Activated T-cell treated with anti-CD3 and anti-CD28 coated beads, Interleukin-2, amount 50 U/mL, for 72 hours (primary cell): ENCODE measurements at regions not wholly inside any gene's neighbourhood (a gene's known extent, or its start where the extent isn't known, plus 50 kb on each side); places are given as distances from the start of the nearest gene placed in this dataset.
A peak's percentile ranks its signal among the peaks of the same experiment; 100 is the strongest.
"Not testable (repeated sequence)": the region's sequence is repeated elsewhere in the genome, so short reads cannot be mapped to it uniquely, and the experiment has no call there.

Experiments
- ATAC-seq, 2 donors: fragments of 150-1000 bp; cut with Tn5 transposase; replicated peaks in 1 of 2; 2 replicates each; pipeline ENCODE4 v1.10.0; 2021; ENCODE audit warnings: moderate library complexity in 2 of 2, mild to moderate bottlenecking in 1 of 2
- DNase-seq, 2 donors: peaks; one replicate each; pipeline ENCODE4 v3.0.0; 2021 to 2022; ENCODE audit warnings: mixed read lengths in 1 of 2
- H3K27ac Mint-ChIP-seq: one replicate; pipeline ENCODE4 v1.8.0; 2022; ENCODE audit warnings: mild to moderate bottlenecking, moderate library complexity, mixed read lengths
- H3K27me3 Mint-ChIP-seq: one replicate; pipeline ENCODE4 v1.8.0; 2022; ENCODE audit warnings: low read depth, mixed read lengths
- H3K36me3 Mint-ChIP-seq, 2 donors: one replicate each; pipeline ENCODE4 v1.8.0; 2022; ENCODE audit warnings: mixed read lengths in 2 of 2, mild to moderate bottlenecking in 1 of 2; ENCODE audit not compliant: insufficient read depth in 2 of 2
- H3K4me1 Mint-ChIP-seq: one replicate; pipeline ENCODE4 v1.8.0; 2022; ENCODE audit warnings: low read depth, mixed read lengths
- H3K4me3 Mint-ChIP-seq, 2 donors: one replicate each; pipeline ENCODE4 v1.8.0; 2022; ENCODE audit warnings: mild to moderate bottlenecking in 2 of 2, mixed read lengths in 2 of 2, moderate library complexity in 2 of 2
- H3K9me3 Mint-ChIP-seq, 2 donors: one replicate each; pipeline ENCODE4 v1.8.0; 2022; ENCODE audit warnings: mixed read lengths in 2 of 2

- no peaks in the 10 kb centered on the region for H3K27me3 Mint-ChIP-seq
- H3K4me1 Mint-ChIP-seq, result no peaks in the 10 kb centered on the region
- H3K36me3 Mint-ChIP-seq, result no peaks in the 10 kb centered on the region
- ATAC-seq (no peak), DNase-seq (no peak)
- no peak overlapping the region for H3K4me3 Mint-ChIP-seq
- H3K9me3 Mint-ChIP-seq, result no peaks in the 10 kb centered on the region
- no peak overlapping the region for H3K27ac Mint-ChIP-seq
These were observed 857.4 kb upstream of the NDST4 start for GRCh38 chr4:115970859-115971258.

- Mint-ChIP-seq H3K27ac (no peak overlapping the region), H3K9me3 (no peaks in the 10 kb centered on the region), H3K27me3 (no peaks in the 10 kb centered on the region), H3K4me3 (no peak overlapping the region), H3K4me1 (no peaks in the 10 kb centered on the region), H3K36me3 (no peaks in the 10 kb centered on the region)
- no peak for ATAC-seq
- no peak for DNase-seq
These were observed 856.3 kb upstream of the NDST4 start for GRCh38 chr4:115969756-115970155.

GRCh38 chr4:115965588-115965987 lies 852.2 kb upstream of the NDST4 start:
- H3K9me3 Mint-ChIP-seq, result peaks cover 0 to 2% of the 10 kb centered on the region in 2 donors
- H3K27me3 Mint-ChIP-seq, result no peaks in the 10 kb centered on the region
- no peaks in the 10 kb centered on the region for H3K4me1 Mint-ChIP-seq
- ATAC-seq (no peak), DNase-seq (no peak)
- no peak overlapping the region for H3K27ac Mint-ChIP-seq
- no peaks in the 10 kb centered on the region for H3K36me3 Mint-ChIP-seq
- no peak overlapping the region for H3K4me3 Mint-ChIP-seq

- peak overlapping the region in 1 of 2 donors; percentile 3 for H3K4me3 Mint-ChIP-seq
- ATAC-seq, result not testable (repeated sequence)
These were observed 842.8 kb upstream of the NDST4 start for GRCh38 chr4:115956054-115956796.

GRCh38 chr4:115950806-115951205 lies 837.4 kb upstream of the NDST4 start:
- Mint-ChIP-seq H3K27me3 (no peaks in the 10 kb centered on the region), H3K4me3 (no peak overlapping the region), H3K9me3 (peaks cover 4 to 5% of the 10 kb centered on the region in 2 donors), H3K27ac (no peak overlapping the region), H3K4me1 (peaks cover 22% of the 10 kb centered on the region), H3K36me3 (peaks cover 2% of the 10 kb centered on the region in 2 donors)
- no peak for ATAC-seq
- DNase-seq, result no peak

More at GRCh38 chr4:115956054-115956796, 842.8 kb upstream of the NDST4 start:
- H3K36me3 Mint-ChIP-seq, H3K4me1 Mint-ChIP-seq, DNase-seq, H3K27me3 Mint-ChIP-seq, H3K9me3 Mint-ChIP-seq, H3K27ac Mint-ChIP-seq: not testable (repeated sequence)

GRCh38 chr4:115949974-115950743 lies 836.7 kb upstream of the NDST4 start:
- DNase-seq, H3K36me3 Mint-ChIP-seq, H3K27me3 Mint-ChIP-seq, H3K9me3 Mint-ChIP-seq: not testable (repeated sequence)
- H3K27ac Mint-ChIP-seq, result peak overlapping the region; percentile 90
- H3K4me1 Mint-ChIP-seq, result peaks cover 22% of the 10 kb centered on the region
- peak; percentile 29 to 70 for ATAC-seq
- peak overlapping the region in 1 of 2 donors; percentile 71 for H3K4me3 Mint-ChIP-seq

- no peak overlapping the region for H3K27ac Mint-ChIP-seq
- H3K9me3 Mint-ChIP-seq, result peaks cover 2 to 3% of the 10 kb centered on the region in 2 donors
- peaks cover 0 to 2% of the 10 kb centered on the region in 2 donors for H3K36me3 Mint-ChIP-seq
- DNase-seq (no peak), ATAC-seq (no peak)
- H3K4me1 Mint-ChIP-seq, result peaks cover 10% of the 10 kb centered on the region
- no peak overlapping the region for H3K4me3 Mint-ChIP-seq
- no peaks in the 10 kb centered on the region for H3K27me3 Mint-ChIP-seq
These were observed 831.6 kb upstream of the NDST4 start for GRCh38 chr4:115945026-115945425.

- Mint-ChIP-seq H3K9me3 (peaks cover 0 to 3% of the 10 kb centered on the region in 2 donors), H3K4me3 (no peak overlapping the region), H3K27ac (no peak overlapping the region), H3K27me3 (no peaks in the 10 kb centered on the region), H3K36me3 (no peaks in the 10 kb centered on the region), H3K4me1 (peaks cover 3% of the 10 kb centered on the region)
- ATAC-seq, result no peak
- DNase-seq, result no peak
These were observed 830.9 kb upstream of the NDST4 start for GRCh38 chr4:115944146-115944905.

- no peak overlapping the region for H3K27ac Mint-ChIP-seq
- no peak overlapping the region for H3K4me3 Mint-ChIP-seq
- ATAC-seq (no peak), DNase-seq (no peak)
- H3K4me1 Mint-ChIP-seq, result no peaks in the 10 kb centered on the region
- no peaks in the 10 kb centered on the region for H3K36me3 Mint-ChIP-seq
- no peaks in the 10 kb centered on the region for H3K27me3 Mint-ChIP-seq
- H3K9me3 Mint-ChIP-seq, result peaks cover 3 to 4% of the 10 kb centered on the region in 2 donors
These were observed 825.5 kb upstream of the NDST4 start for GRCh38 chr4:115938764-115939443.

GRCh38 chr4:115929373-115929772 lies 816.0 kb upstream of the NDST4 start:
- H3K4me3 Mint-ChIP-seq, result no peak overlapping the region
- DNase-seq (no peak), ATAC-seq (no peak)
- H3K27me3 Mint-ChIP-seq, result no peaks in the 10 kb centered on the region
- H3K27ac Mint-ChIP-seq, result no peak overlapping the region
- H3K9me3 Mint-ChIP-seq, result peaks cover 0 to 2% of the 10 kb centered on the region in 2 donors
- H3K4me1 Mint-ChIP-seq, result no peaks in the 10 kb centered on the region
- H3K36me3 Mint-ChIP-seq, result no peaks in the 10 kb centered on the region

- H3K4me1 Mint-ChIP-seq, result no peaks in the 10 kb centered on the region
- H3K27me3 Mint-ChIP-seq, result no peaks in the 10 kb centered on the region
- H3K9me3 Mint-ChIP-seq, result no peaks in the 10 kb centered on the region
- no peak for DNase-seq
- H3K4me3 Mint-ChIP-seq, result no peak overlapping the region
- no peak for ATAC-seq
- H3K27ac Mint-ChIP-seq, result no peak overlapping the region
- no peaks in the 10 kb centered on the region for H3K36me3 Mint-ChIP-seq
These were observed 814.0 kb upstream of the NDST4 start for GRCh38 chr4:115927382-115927781.

GRCh38 chr4:115923152-115923551 lies 809.7 kb upstream of the NDST4 start:
- Mint-ChIP-seq H3K27me3 (no peaks in the 10 kb centered on the region), H3K27ac (no peak overlapping the region), H3K9me3 (no peaks in the 10 kb centered on the region), H3K36me3 (no peaks in the 10 kb centered on the region), H3K4me1 (no peaks in the 10 kb centered on the region), H3K4me3 (no peak overlapping the region)
- ATAC-seq (no peak), DNase-seq (no peak)
